Astrocyte of the spinal cord (primary cell): ENCODE measurements at regions not wholly inside any gene's neighbourhood (a gene's known extent, or its start where the extent isn't known, plus 50 kb on each side); places are given as distances from the start of the nearest gene placed in this dataset.
A peak's percentile ranks its signal among the peaks of the same experiment; 100 is the strongest.

Experiments used
- DNase-seq: peaks from one replicate; pipeline ENCODE4 v3.0.0; 2011; ENCODE audit warnings: low read depth, low spot score
- H3K4me3 ChIP-seq: 2 replicates; pipeline ENCODE4 v1.5.1; 2011; ENCODE audit warnings: low read depth, mild to moderate bottlenecking, low read length, moderate library complexity
- CTCF ChIP-seq: IDR thresholded peaks from 2 replicates; pipeline ENCODE4 v1.5.1; 2012; ENCODE audit warnings: low read depth, mild to moderate bottlenecking, low read length, inconsistent platforms
- in situ Hi-C: cut with HindIII; loops from 2 replicates; pipeline ENCODE4 v1.10.0; 2017; ENCODE audit warnings: low sequenced_read_pairs

GRCh38 chr1:229068270-229068987 is 202.5 kb upstream of the RAB4A start:
- no peak overlapping the region for H3K4me3 ChIP-seq
- TF ChIP-seq CTCF = no peak
- DNase-seq = no peak
- in situ Hi-C loops = no loop called here

- DNase-seq = no peak
- H3K4me3 ChIP-seq = no peak overlapping the region
- in situ Hi-C loops = no loop called here
- no peak for TF ChIP-seq CTCF
Measured at GRCh38 chr1:229069176-229069575, 201.7 kb upstream of the RAB4A start.

- H3K4me3 ChIP-seq = no peak overlapping the region
- no peak for TF ChIP-seq CTCF
- DNase-seq = peak; percentile 47
- in situ Hi-C loops = no loop called here
Measured at GRCh38 chr1:229070168-229070567, 200.7 kb upstream of the RAB4A start.

- no peak for TF ChIP-seq CTCF
- in situ Hi-C loops = no loop called here
- no peak overlapping the region for H3K4me3 ChIP-seq
- DNase-seq = no peak
Measured at GRCh38 chr1:229073251-229073650, 197.7 kb upstream of the RAB4A start.

- no peak overlapping the region for H3K4me3 ChIP-seq
- in situ Hi-C loops = no loop called here
- TF ChIP-seq CTCF = no peak
- DNase-seq = no peak
Measured at GRCh38 chr1:229075217-229075616, 195.7 kb upstream of the RAB4A start.

- in situ Hi-C loops = no loop called here
- H3K4me3 ChIP-seq = no peak overlapping the region
- no peak for TF ChIP-seq CTCF
- DNase-seq = no peak
Measured at GRCh38 chr1:229075716-229076115, 195.2 kb upstream of the RAB4A start.
